NCI-H2227 treated with DMSO at 0.1 percent for 48 hours (cell line): ENCODE measurements at regions not wholly inside any gene's neighbourhood (a gene's known extent, or its start where the extent isn't known, plus 50 kb on each side); places are given as distances from the start of the nearest gene placed in this dataset.

Source experiments
- DNase-seq: peaks from one replicate; lab custom pipeline; 2025; lab: John Stamatoyannopoulos, UW

- no peak for DNase-seq
Measured at GRCh38 chr10:47077941-47078340, 166.7 kb downstream of the PTPN20 start.

- DNase-seq, result peak; percentile 32
Measured at GRCh38 chr10:47078393-47079203, 167.4 kb downstream of the PTPN20 start.

DNA sequence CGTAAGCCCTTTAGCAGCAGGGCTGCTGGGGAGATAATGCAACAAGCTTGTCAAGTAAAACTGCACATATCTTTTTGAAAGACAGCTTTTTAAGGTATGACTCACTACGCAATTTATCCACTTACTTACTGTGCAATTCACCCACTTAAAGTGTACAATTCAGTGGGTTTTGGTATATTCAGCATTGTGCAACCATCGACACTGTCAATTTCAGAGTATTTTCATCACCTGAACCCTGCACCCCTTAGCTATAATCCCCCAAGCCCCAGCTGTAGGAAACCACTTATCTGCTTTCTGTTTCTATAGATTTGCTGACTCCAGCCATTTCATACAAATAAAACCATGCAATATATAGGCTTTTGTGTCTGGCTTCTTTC, 168.0 kb downstream of the PTPN20 start:
- DNase-seq, result peak; percentile 38

GRCh38 chr10:47081264-47081663, 170.0 kb downstream of the PTPN20 start:
- no peak for DNase-seq

- no peak for DNase-seq
Measured at GRCh38 chr10:47082055-47082784, 171.0 kb downstream of the PTPN20 start.

GRCh38 chr10:47087667-47088066, 176.4 kb downstream of the PTPN20 start:
- DNase-seq, result no peak

DNA sequence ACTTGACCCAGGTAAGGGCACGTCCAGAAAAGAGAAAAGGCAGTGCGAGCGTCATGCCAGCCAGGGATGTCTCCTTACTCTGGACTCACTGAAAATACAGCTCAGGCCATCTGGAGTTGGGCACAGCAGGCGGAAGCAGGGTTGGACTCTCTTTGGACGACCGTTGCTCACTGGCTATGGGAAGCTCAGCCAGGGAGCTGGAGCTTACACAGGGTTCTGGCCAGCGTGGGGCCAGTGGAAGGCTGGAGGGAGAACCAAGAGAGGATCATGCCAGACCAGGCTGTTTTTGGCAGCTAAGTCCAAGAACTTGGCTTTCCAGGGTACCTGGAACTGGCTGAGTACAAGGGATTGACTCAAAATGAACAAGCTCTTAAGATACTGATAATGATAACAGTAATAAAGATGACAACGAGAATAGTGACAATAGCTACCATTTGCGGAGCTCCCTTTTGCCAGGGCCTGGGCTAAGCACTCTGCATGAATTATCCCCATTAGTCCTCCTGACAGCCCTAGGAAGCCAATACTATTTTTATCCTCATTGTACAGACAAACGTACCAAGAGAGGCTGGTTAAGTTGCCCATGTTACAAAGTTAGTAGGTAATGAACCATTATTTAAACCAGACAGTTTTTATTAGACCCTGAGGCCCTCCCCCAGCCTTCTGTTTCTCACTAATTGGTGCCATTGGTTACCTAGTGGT, 177.6 kb downstream of the PTPN20 start:
- no peak for DNase-seq

DNA sequence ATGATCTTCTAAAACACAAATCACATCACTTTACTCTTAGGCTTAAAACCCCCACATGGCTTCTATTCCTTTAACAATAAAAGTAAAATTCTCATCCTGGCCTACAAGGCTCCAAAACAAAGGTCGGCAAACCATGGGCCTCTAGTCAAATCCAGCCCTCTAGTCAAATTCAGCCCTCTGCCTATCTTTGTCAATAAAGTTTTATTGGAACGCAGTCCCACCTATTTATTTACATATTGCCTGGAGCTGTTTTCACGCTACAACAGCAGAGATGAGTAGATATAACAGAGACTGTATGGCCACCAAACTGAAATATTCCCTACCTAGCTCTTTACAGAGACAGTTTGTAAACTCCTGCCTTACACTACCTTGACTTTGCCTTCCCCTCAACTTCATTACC, 178.8 kb downstream of the PTPN20 start:
- no peak for DNase-seq

DNA sequence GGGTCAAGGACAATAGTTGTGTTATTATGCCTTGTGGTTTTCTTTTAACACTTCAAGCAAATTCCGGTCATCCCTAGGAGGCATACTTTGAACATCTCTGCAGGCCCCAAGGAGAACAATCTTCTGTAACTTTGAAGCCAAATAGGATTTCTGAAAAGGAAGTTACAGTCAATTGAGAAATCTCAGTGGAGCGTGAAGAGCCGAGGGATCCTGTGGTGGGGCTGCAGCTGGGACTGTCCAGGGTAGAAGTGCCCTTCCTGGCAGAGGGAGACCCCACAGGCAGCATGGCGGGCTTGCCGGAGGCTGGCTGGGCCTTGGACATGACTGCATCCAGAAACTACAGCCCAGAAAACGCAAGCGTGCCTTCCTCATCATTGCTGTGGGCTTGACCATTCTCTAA, 179.7 kb downstream of the PTPN20 start:
- no peak for DNase-seq

- no peak for DNase-seq
Measured at GRCh38 chr10:47091421-47091820, 180.2 kb downstream of the PTPN20 start.

- no peak for DNase-seq
Measured at GRCh38 chr10:47092376-47092775, 181.1 kb downstream of the PTPN20 start.

DNA sequence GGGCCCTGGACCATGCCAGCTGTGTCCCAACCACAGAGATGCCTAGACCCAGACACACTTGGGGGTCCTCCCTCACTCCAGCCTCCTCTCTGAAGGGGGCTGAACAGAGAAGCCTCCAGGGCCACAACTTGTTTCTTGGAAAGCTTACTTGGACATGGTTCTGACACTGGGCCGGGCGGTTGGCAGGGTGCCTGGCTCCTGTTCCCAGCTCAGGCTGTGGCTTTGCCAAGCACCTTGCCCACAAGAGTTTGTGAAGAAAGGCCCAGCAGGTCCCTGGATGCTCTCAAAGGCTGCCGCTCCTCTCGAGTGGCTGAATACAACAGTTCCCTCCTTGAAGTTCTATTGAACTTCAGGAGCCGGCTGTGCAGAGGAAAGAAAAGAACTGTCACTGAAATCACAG, 181.6 kb downstream of the PTPN20 start:
- DNase-seq, result no peak

GRCh38 chr10:47094126-47094525, 182.9 kb downstream of the PTPN20 start:
- DNase-seq, result no peak

DNA sequence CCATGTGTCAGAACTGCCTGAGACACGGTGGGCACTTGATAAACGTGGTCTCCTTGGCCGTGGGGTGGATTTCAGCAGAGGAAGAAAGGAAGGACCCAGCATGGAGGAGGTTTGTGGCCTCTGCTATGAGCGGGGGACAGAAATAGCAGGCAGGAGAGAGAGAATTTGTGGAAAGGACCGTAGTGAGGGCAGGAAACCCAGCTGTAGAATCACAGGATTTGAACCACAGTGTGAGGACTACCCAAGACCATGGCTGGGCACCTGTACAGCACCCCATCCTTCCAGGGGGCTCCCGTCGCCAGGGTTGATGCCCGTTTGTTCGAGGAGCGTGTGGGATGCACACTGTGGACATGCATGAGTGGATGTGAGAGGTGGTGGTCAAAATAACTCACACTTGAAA, 183.4 kb downstream of the PTPN20 start:
- no peak for DNase-seq

DNA sequence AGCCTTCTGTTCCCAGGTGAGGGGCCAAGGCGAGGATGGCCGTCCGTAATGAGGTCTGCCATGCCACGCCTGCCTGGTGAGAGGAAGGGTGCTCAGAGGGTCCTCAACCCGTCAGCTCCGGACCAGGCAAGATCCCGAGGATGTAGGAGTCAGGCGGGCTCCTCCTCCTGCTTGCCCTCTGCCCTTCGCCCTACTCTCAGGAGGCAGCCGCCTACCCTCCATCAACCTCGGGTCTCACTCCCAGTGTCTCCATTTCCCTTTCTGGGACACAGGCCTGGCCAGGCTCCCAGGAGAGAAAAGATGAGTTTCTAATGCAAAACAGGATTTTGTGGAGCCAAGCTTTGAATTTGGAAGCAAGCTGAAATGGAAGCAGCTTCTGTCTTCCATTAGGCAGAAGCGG, 184.0 kb downstream of the PTPN20 start:
- DNase-seq, result no peak

DNA sequence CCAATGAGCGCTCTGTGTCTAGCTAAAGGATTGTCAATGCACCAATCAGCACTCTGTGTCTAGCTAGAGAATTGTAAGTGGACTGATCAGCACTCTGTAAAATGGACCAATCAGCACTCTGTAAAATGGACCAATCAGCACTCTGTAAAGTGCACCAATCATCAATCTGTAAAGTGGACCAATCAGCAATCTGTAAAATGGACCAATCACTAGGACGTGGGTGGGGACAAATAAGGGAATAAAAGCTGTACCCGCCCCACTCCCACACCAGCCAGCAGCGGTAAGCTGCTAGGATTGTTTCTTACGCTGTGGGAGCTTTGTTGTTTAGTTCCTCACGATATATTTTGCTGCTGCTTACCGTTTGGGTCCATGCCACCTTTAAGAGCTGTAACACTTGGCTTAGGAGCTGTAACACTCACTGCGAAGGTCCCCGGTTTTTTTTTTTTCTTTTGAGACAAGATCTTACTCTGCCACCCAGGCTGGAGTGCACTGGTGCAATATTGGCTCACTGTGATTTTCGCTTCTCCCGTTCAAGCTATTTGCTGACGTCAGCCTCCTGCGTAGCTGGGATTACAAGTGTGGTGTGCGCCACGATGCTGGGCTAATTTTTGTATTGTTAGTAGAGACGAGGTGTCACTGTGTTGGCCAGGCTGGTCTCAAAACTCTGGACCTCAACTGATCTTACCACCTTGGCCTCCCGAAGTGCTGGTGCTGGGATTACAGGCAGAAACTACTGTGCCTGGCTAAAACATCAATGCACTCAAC, 184.8 kb downstream of the PTPN20 start:
- no peak for DNase-seq

GRCh38 chr10:47098238-47098637, 187.0 kb downstream of the PTPN20 start:
- no peak for DNase-seq

GRCh38 chr10:47098964-47099363, 187.7 kb downstream of the PTPN20 start:
- DNase-seq, result no peak

DNA sequence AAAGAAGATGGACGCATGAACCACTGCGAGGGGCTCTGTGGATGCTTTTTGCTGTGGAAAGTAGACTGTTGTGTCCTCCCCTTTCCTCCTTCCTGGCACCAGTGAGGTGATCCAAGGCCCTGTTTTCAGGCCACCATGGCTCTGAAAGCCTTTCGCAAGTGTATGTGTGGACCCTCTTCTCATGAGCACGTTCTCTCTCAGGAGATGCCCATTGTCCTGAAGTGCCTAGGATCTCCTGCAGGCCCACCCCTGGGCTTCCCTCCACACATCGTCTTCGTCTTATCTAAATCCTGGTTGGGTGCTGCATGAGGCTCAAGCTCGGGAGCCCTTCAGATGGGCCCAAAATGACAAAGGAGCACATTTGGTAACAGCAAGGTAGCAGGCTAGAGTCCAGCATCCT, 188.2 kb downstream of the PTPN20 start:
- no peak for DNase-seq

- DNase-seq, result no peak
Measured at GRCh38 chr10:47101196-47101595, 190.0 kb downstream of the PTPN20 start.

DNA sequence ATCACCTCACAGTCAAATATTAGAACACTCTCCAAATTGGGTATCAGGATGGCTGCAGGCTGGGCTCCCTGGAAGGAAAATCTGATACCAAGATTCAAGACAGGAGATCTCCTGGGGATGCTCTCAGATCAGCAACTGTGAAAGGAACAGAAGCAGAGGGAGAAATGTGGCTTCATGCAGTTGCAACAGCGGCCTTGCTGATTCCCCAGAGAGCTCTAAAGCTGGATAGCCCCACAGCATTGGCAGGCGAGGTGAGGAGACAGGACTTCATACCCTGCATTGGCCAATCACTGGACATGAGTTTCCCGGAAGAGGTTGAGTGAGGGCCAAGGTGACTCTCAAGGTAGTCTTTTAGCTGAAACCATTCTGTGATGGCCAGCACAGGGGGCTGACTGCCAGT, 190.6 kb downstream of the PTPN20 start:
- DNase-seq, result no peak

- no peak for DNase-seq
Measured at GRCh38 chr10:47104151-47104605, 192.9 kb downstream of the PTPN20 start.
